Naive thymus-derived CD4-positive, alpha-beta T cell (primary cell): ENCODE measurements at regions not wholly inside any gene's neighbourhood (a gene's known extent, or its start where the extent isn't known, plus 50 kb on each side); places are given as distances from the start of the nearest gene placed in this dataset.

ENCODE experiments used
- ATAC-seq: fragments of 150-1000 bp; cut with Tn5 transposase; 2 replicates; pipeline ENCODE4 v1.10.0; 2021; ENCODE audit warnings: mild to moderate bottlenecking, moderate library complexity
- CTCF ChIA-PET: fragments of 350-600 bp; sonication (Branson Sonifier 250); formaldehyde crosslinking; loops from one replicate; lab custom pipeline; 2021; ENCODE audit warnings: antibody characterized with exemption; lab: Charles Lee
- POLR2A ChIA-PET: fragments of 350-600 bp; sonication (Branson Sonifier 250); formaldehyde crosslinking; loops from one replicate; lab custom pipeline; 2021; ENCODE audit warnings: antibody characterized with exemption, inconsistent platforms; lab: Charles Lee
- DNase-seq, 9 donors: peaks; one replicate each; pipeline versions ENCODE4 v3.0.0 to v3.0.0-alpha.2; 2020 to 2022; ENCODE audit warnings: mixed read lengths in 1 of 9
- H3K27ac ChIP-seq: one replicate; pipeline ENCODE4 v1.7.0; 2013; ENCODE audit warnings: mild to moderate bottlenecking, low read depth, low read length, moderate library complexity
- H3K27me3 ChIP-seq, 2 donors: one replicate each; pipeline ENCODE4 v1.7.0; 2013; ENCODE audit warnings: low read length in 2 of 2, mild to moderate bottlenecking in 2 of 2, moderate library complexity in 2 of 2; ENCODE audit not compliant: control insufficient read depth in 2 of 2, insufficient read depth in 2 of 2
- H3K36me3 ChIP-seq, 3 experiments: 1 replicate in 2 of 3; 2 replicates in 1 of 3; pipeline ENCODE4 v1.7.0; 2013; ENCODE audit warnings: low read length in 3 of 3, mild to moderate bottlenecking in 3 of 3, moderate library complexity in 1 of 3; ENCODE audit not compliant: insufficient read depth in 3 of 3, control insufficient read depth in 2 of 3
- H3K4me1 ChIP-seq, 2 donors: one replicate each; pipeline ENCODE4 v1.7.0; 2013; ENCODE audit warnings: low read length in 2 of 2, mild to moderate bottlenecking in 2 of 2, moderate library complexity in 1 of 2; ENCODE audit not compliant: control insufficient read depth in 2 of 2, insufficient read depth in 2 of 2
- H3K4me3 ChIP-seq: 2 replicates; pipeline ENCODE4 v1.7.0; 2013; ENCODE audit warnings: mild to moderate bottlenecking, low read length
- H3K9me3 ChIP-seq, 3 experiments: 1 replicate in 2 of 3; 2 replicates in 1 of 3; pipeline ENCODE4 v1.7.0; 2013; ENCODE audit warnings: low read length in 3 of 3; ENCODE audit not compliant: control insufficient read depth in 2 of 3
- H3K27ac Mint-ChIP-seq, 9 donors: one replicate each; pipeline ENCODE4 v1.8.0; 2020 to 2022; ENCODE audit warnings: mixed read lengths in 9 of 9, mild to moderate bottlenecking in 8 of 9, moderate library complexity in 5 of 9, inconsistent platforms in 2 of 9
- H3K27me3 Mint-ChIP-seq, 5 donors: one replicate each; pipeline ENCODE4 v1.8.0; 2021 to 2022; ENCODE audit warnings: mixed read lengths in 5 of 5, mild to moderate bottlenecking in 1 of 5
- H3K36me3 Mint-ChIP-seq, 5 donors: one replicate each; pipeline ENCODE4 v1.8.0; 2020 to 2022; ENCODE audit warnings: mixed read lengths in 5 of 5, mild to moderate bottlenecking in 3 of 5, inconsistent platforms in 1 of 5
- H3K4me1 Mint-ChIP-seq, 7 donors: one replicate each; pipeline ENCODE4 v1.8.0; 2020 to 2022; ENCODE audit warnings: mixed read lengths in 7 of 7, mild to moderate bottlenecking in 3 of 7, inconsistent platforms in 1 of 7
- H3K4me3 Mint-ChIP-seq, 10 donors: one replicate each; pipeline ENCODE4 v1.8.0; 2020 to 2022; ENCODE audit warnings: mild to moderate bottlenecking in 10 of 10, mixed read lengths in 10 of 10, moderate library complexity in 6 of 10, inconsistent platforms in 2 of 10
- H3K9me3 Mint-ChIP-seq, 11 donors: one replicate each; pipeline ENCODE4 v1.8.0; 2020 to 2022; ENCODE audit warnings: mixed read lengths in 11 of 11, mild to moderate bottlenecking in 4 of 11, inconsistent platforms in 1 of 11, moderate library complexity in 1 of 11
- intact Hi-C, 2 donors: fragments of 100-400 bp; cut with micrococcal nuclease; formaldehyde crosslinking; loops; one replicate each; pipeline ENCODE4 v1.15.1; 2023

- H3K4me1 Mint-ChIP-seq = no peaks in the 10 kb centered on the region
- Histone ChIP-seq H3K4me3 (no peak overlapping the region), H3K4me1 (no peaks in the 10 kb centered on the region), H3K36me3 (no peaks in the 10 kb centered on the region), H3K27ac (no peak overlapping the region), H3K27me3 (no peaks in the 10 kb centered on the region), H3K9me3 (no peaks in the 10 kb centered on the region)
- ATAC-seq (no peak), DNase-seq (no peak)
- H3K27ac Mint-ChIP-seq = no peak overlapping the region
- ChIA-PET POLR2A (no interaction called here), CTCF (no interaction called here)
- H3K27me3 Mint-ChIP-seq = peaks cover 0 to 26% (median 16%) of the 10 kb centered on the region in 5 donors
- peaks cover 0 to 5% (median 0%) of the 10 kb centered on the region in 5 donors for H3K36me3 Mint-ChIP-seq
- H3K9me3 Mint-ChIP-seq = peaks cover 0 to 7% (median 0%) of the 10 kb centered on the region in 11 donors
- H3K4me3 Mint-ChIP-seq = no peak overlapping the region
- intact Hi-C loops = no loop called here
These were observed 382.6 kb downstream of the AGTPBP1 start for GRCh38 chr9:85359161-85359560.

GRCh38 chr9:85349046-85349445, 392.7 kb downstream of the AGTPBP1 start:
- no peak overlapping the region for H3K4me3 ChIP-seq
- no peak for ATAC-seq
- H3K4me3 Mint-ChIP-seq = no peak overlapping the region

GRCh38 chr9:85347541-85347940, 394.2 kb downstream of the AGTPBP1 start:
- Mint-ChIP-seq H3K4me1 (no peaks in the 10 kb centered on the region), H3K9me3 (peaks cover 0 to 4% (median 0%) of the 10 kb centered on the region in 11 donors), H3K36me3 (no peaks in the 10 kb centered on the region), H3K4me3 (no peak overlapping the region), H3K27me3 (peaks cover 0 to 10% (median 0%) of the 10 kb centered on the region in 5 donors), H3K27ac (no peak overlapping the region)
- CTCF ChIA-PET = no interaction called here
- Histone ChIP-seq H3K36me3 (no peaks in the 10 kb centered on the region), H3K9me3 (no peaks in the 10 kb centered on the region), H3K27me3 (no peaks in the 10 kb centered on the region), H3K4me3 (no peak overlapping the region), H3K4me1 (no peaks in the 10 kb centered on the region), H3K27ac (no peak overlapping the region)
- intact Hi-C loops = no loop called here
- no peak for DNase-seq
- ATAC-seq = no peak
- POLR2A ChIA-PET = no interaction called here

More at GRCh38 chr9:85349046-85349445, 392.7 kb downstream of the AGTPBP1 start:
- H3K9me3 ChIP-seq = no peaks in the 10 kb centered on the region
- Mint-ChIP-seq H3K36me3 (no peaks in the 10 kb centered on the region), H3K4me1 (no peaks in the 10 kb centered on the region), H3K9me3 (peaks cover 0 to 7% (median 0%) of the 10 kb centered on the region in 11 donors), H3K27me3 (peaks cover 0 to 2% (median 0%) of the 10 kb centered on the region in 5 donors), H3K27ac (no peak overlapping the region)
- CTCF ChIA-PET = interaction anchor here (0.6 kb wide), 1 partner anchor 72 kb away, joined by 3 read pairs; no protein-coding TSS in a partner anchor
- H3K4me1 ChIP-seq = no peaks in the 10 kb centered on the region
- DNase-seq = no peak
- no peak overlapping the region for H3K27ac ChIP-seq
- no peaks in the 10 kb centered on the region for H3K36me3 ChIP-seq
- POLR2A ChIA-PET = no interaction called here
- H3K27me3 ChIP-seq = no peaks in the 10 kb centered on the region
- intact Hi-C loops = no loop called here

- H3K27ac Mint-ChIP-seq = no peak overlapping the region
- H3K9me3 ChIP-seq = no peaks in the 10 kb centered on the region
- CTCF ChIA-PET = no interaction called here
- POLR2A ChIA-PET = no interaction called here
- H3K9me3 Mint-ChIP-seq = peaks cover 0 to 3% (median 0%) of the 10 kb centered on the region in 11 donors
- H3K27ac ChIP-seq = no peak overlapping the region
- no peaks in the 10 kb centered on the region for H3K36me3 ChIP-seq
- no peaks in the 10 kb centered on the region for H3K4me1 ChIP-seq
- H3K4me1 Mint-ChIP-seq = no peaks in the 10 kb centered on the region
- H3K4me3 Mint-ChIP-seq = no peak overlapping the region
- intact Hi-C loops = no loop called here
- no peak overlapping the region for H3K4me3 ChIP-seq
- ATAC-seq = no peak
- no peak for DNase-seq
- peaks cover 0 to 24% (median 15%) of the 10 kb centered on the region in 5 donors for H3K27me3 Mint-ChIP-seq
- H3K27me3 ChIP-seq = no peaks in the 10 kb centered on the region
- no peaks in the 10 kb centered on the region for H3K36me3 Mint-ChIP-seq
These were observed 396.9 kb downstream of the AGTPBP1 start for GRCh38 chr9:85344901-85345300.

- peaks cover 0 to 37% (median 19%) of the 10 kb centered on the region in 5 donors for H3K27me3 Mint-ChIP-seq
- ChIA-PET POLR2A (no interaction called here), CTCF (no interaction called here)
- Histone ChIP-seq H3K27ac (no peak overlapping the region), H3K9me3 (no peaks in the 10 kb centered on the region), H3K27me3 (no peaks in the 10 kb centered on the region), H3K4me3 (no peak overlapping the region), H3K36me3 (no peaks in the 10 kb centered on the region), H3K4me1 (no peaks in the 10 kb centered on the region)
- H3K4me1 Mint-ChIP-seq = no peaks in the 10 kb centered on the region
- DNase-seq = no peak
- no peak overlapping the region for H3K4me3 Mint-ChIP-seq
- ATAC-seq = no peak
- H3K9me3 Mint-ChIP-seq = peaks cover 0 to 4% (median 0%) of the 10 kb centered on the region in 11 donors
- intact Hi-C loops = no loop called here
- no peak overlapping the region for H3K27ac Mint-ChIP-seq
- H3K36me3 Mint-ChIP-seq = no peaks in the 10 kb centered on the region
These were observed 402.4 kb downstream of the AGTPBP1 start for GRCh38 chr9:85339338-85339737.

GRCh38 chr9:85334228-85334627, 407.5 kb downstream of the AGTPBP1 start:
- H3K4me3 Mint-ChIP-seq = no peak overlapping the region
- H3K27ac Mint-ChIP-seq = no peak overlapping the region
- intact Hi-C loops = no loop called here
- Histone ChIP-seq H3K4me1 (no peaks in the 10 kb centered on the region), H3K27me3 (no peaks in the 10 kb centered on the region), H3K9me3 (no peaks in the 10 kb centered on the region), H3K4me3 (no peak overlapping the region), H3K27ac (no peak overlapping the region), H3K36me3 (no peaks in the 10 kb centered on the region)
- no peaks in the 10 kb centered on the region for H3K4me1 Mint-ChIP-seq
- peaks cover 0 to 16% (median 8%) of the 10 kb centered on the region in 5 donors for H3K27me3 Mint-ChIP-seq
- no peak for DNase-seq
- H3K36me3 Mint-ChIP-seq = no peaks in the 10 kb centered on the region
- no peak for ATAC-seq
- ChIA-PET POLR2A (no interaction called here), CTCF (no interaction called here)
- peaks cover 0 to under 1% (median 0%) of the 10 kb centered on the region in 11 donors for H3K9me3 Mint-ChIP-seq

- Histone ChIP-seq H3K36me3 (no peaks in the 10 kb centered on the region), H3K27me3 (no peaks in the 10 kb centered on the region), H3K27ac (no peak overlapping the region), H3K4me3 (no peak overlapping the region), H3K4me1 (no peaks in the 10 kb centered on the region), H3K9me3 (no peaks in the 10 kb centered on the region)
- intact Hi-C loops = no loop called here
- ChIA-PET CTCF (interaction anchor here (0.6 kb wide), 1 partner anchor 509 kb away, joined by 4 read pairs; no protein-coding TSS in a partner anchor), POLR2A (no interaction called here)
- DNase-seq (no peak), ATAC-seq (no peak)
- Mint-ChIP-seq H3K4me1 (no peaks in the 10 kb centered on the region), H3K4me3 (no peak overlapping the region), H3K9me3 (no peaks in the 10 kb centered on the region), H3K27me3 (peaks cover 0 to 12% (median 6%) of the 10 kb centered on the region in 5 donors), H3K27ac (no peak overlapping the region), H3K36me3 (no peaks in the 10 kb centered on the region)
These were observed 409.3 kb downstream of the AGTPBP1 start for GRCh38 chr9:85332487-85332886.
